ENCODE measurements at regions not wholly inside any gene's neighbourhood (a gene's known extent, or its start where the extent isn't known, plus 50 kb on each side); places are given as distances from the start of the nearest gene placed in this dataset.

- peaks cover 0 to 2% (median 0%) of the 10 kb centered on the region in 8 donors for H3K9me3 Mint-ChIP-seq
- no peaks in the 10 kb centered on the region for H3K4me1 ChIP-seq (ENCODE audit: insufficient read depth, low read length)
- no peaks in the 10 kb centered on the region for H3K36me3 ChIP-seq (ENCODE audit: insufficient read depth, low read length)
- no peaks in the 10 kb centered on the region for H3K9me3 ChIP-seq (ENCODE audit: control insufficient read depth in 1 of 2, low read length in 2 of 2)
- intact Hi-C loops (cut with micrococcal nuclease): no loop called here
- H3K4me1 Mint-ChIP-seq: no peaks in the 10 kb centered on the region
- H3K27ac ChIP-seq (ENCODE audit: low read depth, low read length): no peak overlapping the region
- ChIA-PET POLR2A (ENCODE audit: partially characterized antibody) (interaction anchor here (0.6 kb wide), 1 partner anchor 284 kb away, joined by 3 read pairs; no protein-coding TSS in a partner anchor), CTCF (ENCODE audit: partially characterized antibody) (interaction anchor here (1.1 kb wide), 1 partner anchor 14 kb away, joined by 4 read pairs; no protein-coding TSS in a partner anchor)
- no peak overlapping the region for H3K4me3 Mint-ChIP-seq
- DNase-seq: no peak
- H3K4me3 ChIP-seq (ENCODE audit: low read length in 2 of 2): no peak overlapping the region
- H3K27ac Mint-ChIP-seq: no peak overlapping the region
- H3K36me3 Mint-ChIP-seq: no peaks in the 10 kb centered on the region
- H3K27me3 ChIP-seq (ENCODE audit: insufficient read depth, low read length): no peaks in the 10 kb centered on the region
- H3K27me3 Mint-ChIP-seq: peaks cover 0 to 5% of the 10 kb centered on the region in 2 donors
Measured at GRCh38 chr4:74660866-74661265, 133.5 kb downstream of the BTC start.

GRCh38 chr4:74661427-74662201 lies 132.7 kb downstream of the BTC start:
- no peak overlapping the region for H3K4me3 ChIP-seq (ENCODE audit: low read length in 2 of 2)
- Mint-ChIP-seq H3K27me3 (peaks cover 0 to 5% of the 10 kb centered on the region in 2 donors), H3K4me1 (no peaks in the 10 kb centered on the region), H3K36me3 (no peaks in the 10 kb centered on the region), H3K27ac (no peak overlapping the region), H3K4me3 (no peak overlapping the region), H3K9me3 (peaks cover 0 to 2% (median 0%) of the 10 kb centered on the region in 8 donors)
- H3K27ac ChIP-seq (ENCODE audit: low read depth, low read length): no peak overlapping the region
- H3K36me3 ChIP-seq (ENCODE audit: insufficient read depth, low read length): no peaks in the 10 kb centered on the region
- H3K27me3 ChIP-seq (ENCODE audit: insufficient read depth, low read length): no peaks in the 10 kb centered on the region
- H3K9me3 ChIP-seq (ENCODE audit: control insufficient read depth in 1 of 2, low read length in 2 of 2): no peaks in the 10 kb centered on the region
- ChIA-PET CTCF (ENCODE audit: partially characterized antibody) (interaction anchor here (1.1 kb wide), 1 partner anchor 13 kb away, joined by 4 read pairs; no protein-coding TSS in a partner anchor), POLR2A (ENCODE audit: partially characterized antibody) (interaction anchor here (0.6 kb wide), 1 partner anchor 284 kb away, joined by 3 read pairs; no protein-coding TSS in a partner anchor)
- no peaks in the 10 kb centered on the region for H3K4me1 ChIP-seq (ENCODE audit: insufficient read depth, low read length)
- intact Hi-C loops (cut with micrococcal nuclease): no loop called here
- DNase-seq: no peak

GRCh38 chr4:74663631-74664030 lies 130.7 kb downstream of the BTC start:
- no peaks in the 10 kb centered on the region for H3K27me3 ChIP-seq (ENCODE audit: insufficient read depth, low read length)
- H3K27ac ChIP-seq (ENCODE audit: low read depth, low read length): no peak overlapping the region
- Mint-ChIP-seq H3K4me3 (no peak overlapping the region), H3K27ac (no peak overlapping the region), H3K27me3 (peaks cover 0 to 6% of the 10 kb centered on the region in 2 donors), H3K4me1 (no peaks in the 10 kb centered on the region), H3K36me3 (no peaks in the 10 kb centered on the region), H3K9me3 (no peaks in the 10 kb centered on the region)
- DNase-seq: no peak
- CTCF ChIA-PET (ENCODE audit: partially characterized antibody): interaction anchor here (1.3 to 3.4 kb wide), 2 partner anchors 9 to 11 kb away, joined by 3 to 14 read pairs; no protein-coding TSS in a partner anchor
- H3K36me3 ChIP-seq (ENCODE audit: insufficient read depth, low read length): no peaks in the 10 kb centered on the region
- H3K4me3 ChIP-seq (ENCODE audit: low read length in 2 of 2): no peak overlapping the region
- no peaks in the 10 kb centered on the region for H3K4me1 ChIP-seq (ENCODE audit: insufficient read depth, low read length)
- intact Hi-C loops (cut with micrococcal nuclease): no loop called here
- POLR2A ChIA-PET (ENCODE audit: partially characterized antibody): no interaction called here
- H3K9me3 ChIP-seq (ENCODE audit: control insufficient read depth in 1 of 2, low read length in 2 of 2): no peaks in the 10 kb centered on the region

- Histone ChIP-seq H3K9me3 (ENCODE audit: control insufficient read depth in 1 of 2, low read length in 2 of 2) (no peaks in the 10 kb centered on the region), H3K36me3 (ENCODE audit: insufficient read depth, low read length) (no peaks in the 10 kb centered on the region), H3K27ac (ENCODE audit: low read depth, low read length) (no peak overlapping the region), H3K4me3 (ENCODE audit: low read length in 2 of 2) (no peak overlapping the region), H3K27me3 (ENCODE audit: insufficient read depth, low read length) (no peaks in the 10 kb centered on the region), H3K4me1 (ENCODE audit: insufficient read depth, low read length) (no peaks in the 10 kb centered on the region)
- ChIA-PET CTCF (ENCODE audit: partially characterized antibody) (interaction anchor here (3.4 kb wide), 1 partner anchor 9 kb away, joined by 14 read pairs; no protein-coding TSS in a partner anchor), POLR2A (ENCODE audit: partially characterized antibody) (no interaction called here)
- peaks cover 0 to 9% of the 10 kb centered on the region in 2 donors for H3K27me3 Mint-ChIP-seq
- H3K36me3 Mint-ChIP-seq: no peaks in the 10 kb centered on the region
- H3K4me3 Mint-ChIP-seq: no peak overlapping the region
- H3K27ac Mint-ChIP-seq: no peak overlapping the region
- no peak for DNase-seq
- intact Hi-C loops (cut with micrococcal nuclease): no loop called here
- H3K4me1 Mint-ChIP-seq: no peaks in the 10 kb centered on the region
- H3K9me3 Mint-ChIP-seq: no peaks in the 10 kb centered on the region
Measured at GRCh38 chr4:74665346-74665745, 129.0 kb downstream of the BTC start.

GRCh38 chr4:74665876-74666275 lies 128.4 kb downstream of the BTC start:
- no peaks in the 10 kb centered on the region for H3K9me3 Mint-ChIP-seq
- Histone ChIP-seq H3K27me3 (ENCODE audit: insufficient read depth, low read length) (no peaks in the 10 kb centered on the region), H3K27ac (ENCODE audit: low read depth, low read length) (no peak overlapping the region), H3K9me3 (ENCODE audit: control insufficient read depth in 1 of 2, low read length in 2 of 2) (no peaks in the 10 kb centered on the region), H3K4me1 (ENCODE audit: insufficient read depth, low read length) (no peaks in the 10 kb centered on the region), H3K36me3 (ENCODE audit: insufficient read depth, low read length) (no peaks in the 10 kb centered on the region), H3K4me3 (ENCODE audit: low read length in 2 of 2) (no peak overlapping the region)
- H3K36me3 Mint-ChIP-seq: no peaks in the 10 kb centered on the region
- no peaks in the 10 kb centered on the region for H3K4me1 Mint-ChIP-seq
- peaks cover 0 to 9% of the 10 kb centered on the region in 2 donors for H3K27me3 Mint-ChIP-seq
- no peak overlapping the region for H3K27ac Mint-ChIP-seq
- CTCF ChIA-PET (ENCODE audit: partially characterized antibody): interaction anchor here (3.4 kb wide), 1 partner anchor 9 kb away, joined by 14 read pairs; no protein-coding TSS in a partner anchor
- no peak for DNase-seq
- intact Hi-C loops (cut with micrococcal nuclease): no loop called here
- POLR2A ChIA-PET (ENCODE audit: partially characterized antibody): no interaction called here
- no peak overlapping the region for H3K4me3 Mint-ChIP-seq

GRCh38 chr4:74667438-74667837 lies 126.9 kb downstream of the BTC start:
- Histone ChIP-seq H3K9me3 (ENCODE audit: control insufficient read depth in 1 of 2, low read length in 2 of 2) (no peaks in the 10 kb centered on the region), H3K4me3 (ENCODE audit: low read length in 2 of 2) (no peak overlapping the region), H3K27ac (ENCODE audit: low read depth, low read length) (no peak overlapping the region), H3K4me1 (ENCODE audit: insufficient read depth, low read length) (no peaks in the 10 kb centered on the region), H3K36me3 (ENCODE audit: insufficient read depth, low read length) (no peaks in the 10 kb centered on the region), H3K27me3 (ENCODE audit: insufficient read depth, low read length) (no peaks in the 10 kb centered on the region)
- no peak for DNase-seq
- Mint-ChIP-seq H3K27me3 (peaks cover 0 to 11% of the 10 kb centered on the region in 2 donors), H3K36me3 (no peaks in the 10 kb centered on the region), H3K9me3 (no peaks in the 10 kb centered on the region), H3K27ac (no peak overlapping the region), H3K4me3 (no peak overlapping the region), H3K4me1 (no peaks in the 10 kb centered on the region)
- intact Hi-C loops (cut with micrococcal nuclease): no loop called here
- ChIA-PET POLR2A (ENCODE audit: partially characterized antibody) (no interaction called here), CTCF (ENCODE audit: partially characterized antibody) (no interaction called here)

GRCh38 chr4:74667944-74668343 lies 126.4 kb downstream of the BTC start:
- no peaks in the 10 kb centered on the region for H3K4me1 ChIP-seq (ENCODE audit: insufficient read depth, low read length)
- ChIA-PET POLR2A (ENCODE audit: partially characterized antibody) (no interaction called here), CTCF (ENCODE audit: partially characterized antibody) (no interaction called here)
- no peak overlapping the region for H3K4me3 ChIP-seq (ENCODE audit: low read length in 2 of 2)
- Mint-ChIP-seq H3K9me3 (no peaks in the 10 kb centered on the region), H3K27me3 (peaks cover 0 to 11% of the 10 kb centered on the region in 2 donors), H3K4me1 (no peaks in the 10 kb centered on the region), H3K4me3 (no peak overlapping the region), H3K27ac (no peak overlapping the region), H3K36me3 (no peaks in the 10 kb centered on the region)
- no peak for DNase-seq
- no peak overlapping the region for H3K27ac ChIP-seq (ENCODE audit: low read depth, low read length)
- H3K9me3 ChIP-seq (ENCODE audit: control insufficient read depth in 1 of 2, low read length in 2 of 2): no peaks in the 10 kb centered on the region
- intact Hi-C loops (cut with micrococcal nuclease): no loop called here
- H3K36me3 ChIP-seq (ENCODE audit: insufficient read depth, low read length): no peaks in the 10 kb centered on the region
- no peaks in the 10 kb centered on the region for H3K27me3 ChIP-seq (ENCODE audit: insufficient read depth, low read length)

All from CD4-positive, alpha-beta memory T cell (primary cell).